Endothelial cell of umbilical vein (primary cell): ENCODE measurements at regions not wholly inside any gene's neighbourhood (a gene's known extent, or its start where the extent isn't known, plus 50 kb on each side); places are given as distances from the start of the nearest gene placed in this dataset.

Source experiments
- BruUV-seq: library from RNA; stranded (reverse); fragments of 400-500 nt; replicated peaks from 2 replicates; lab custom pipeline; 2021; lab: Mats Ljungman, UMichigan
- CTCF ChIA-PET: fragments of 300-600, 350-600 bp; sonication (Branson Sonifier 250); formaldehyde crosslinking; loops from one replicate; lab custom pipeline; 2021; ENCODE audit warnings: antibody characterized with exemption, inconsistent platforms; lab: Charles Lee
- POLR2A ChIA-PET: fragments of 300-600, 350-600 bp; sonication (Branson Sonifier 250); formaldehyde crosslinking; loops from one replicate; lab custom pipeline; 2021; ENCODE audit warnings: antibody characterized with exemption, inconsistent platforms; lab: Charles Lee
- DNase-seq: peaks from one replicate; pipeline ENCODE4 v3.0.0-alpha.2; 2011; ENCODE audit warnings: low read depth, low spot score
- FAIRE-seq: peaks from 2 replicates; lab custom pipeline; 2011; peaks lifted over from hg19 to GRCh38; lab: Jason Lieb, UNC
- H2AFZ ChIP-seq: 2 replicates; pipeline ENCODE4 v1.6.0; 2012; ENCODE audit warnings: low read depth, low read length, control low read depth, inconsistent platforms
- H3K27ac ChIP-seq: 2 replicates; pipeline ENCODE4 v1.5.1; 2011; ENCODE audit warnings: low read depth, mild to moderate bottlenecking, control low read depth, low read length, moderate library complexity; ENCODE audit not compliant: insufficient read depth
- H3K27me3 ChIP-seq, 2 experiments: 2 replicates each; pipeline versions ENCODE4 v1.6.0 to v1.6.1; 2011; ENCODE audit warnings: low read length in 2 of 2, mixed read lengths in 1 of 2; ENCODE audit not compliant: control insufficient read depth in 2 of 2, insufficient read depth in 2 of 2
- H3K36me3 ChIP-seq, 2 experiments: 2 replicates in 1 of 2; 3 replicates in 1 of 2; pipeline ENCODE4 v1.5.1; 2011; ENCODE audit warnings: low read length in 2 of 2, mild to moderate bottlenecking in 1 of 2, moderate library complexity in 1 of 2; ENCODE audit not compliant: control insufficient read depth in 2 of 2, insufficient read depth in 2 of 2; ENCODE audit errors: extremely low read depth in 1 of 2
- H3K4me1 ChIP-seq: 3 replicates; pipeline ENCODE4 v1.5.1; 2011; ENCODE audit warnings: mild to moderate bottlenecking, low read length; ENCODE audit not compliant: control insufficient read depth, insufficient read depth; ENCODE audit errors: extremely low read depth
- H3K4me2 ChIP-seq: 2 replicates; pipeline ENCODE4 v1.6.1; 2011; ENCODE audit warnings: low read length, control low read depth, mixed read lengths; ENCODE audit not compliant: insufficient read depth
- H3K4me3 ChIP-seq, 3 experiments: fragments of 200-600 bp in 1 of 3; sonication (generic), shearing (Covaris generic) in 1 of 3; replicated peaks in 1 of 3; 2 replicates each; pipeline ENCODE4 v1.5.1; 2011 to 2016; ENCODE audit warnings: control low read depth in 3 of 3, low read length in 3 of 3, mild to moderate bottlenecking in 2 of 3, inconsistent platforms in 1 of 3, low read depth in 1 of 3, moderate library complexity in 1 of 3; ENCODE audit not compliant: insufficient read depth in 1 of 3
- H3K79me2 ChIP-seq: 2 replicates; pipeline ENCODE4 v1.6.0; 2012; ENCODE audit warnings: low read length, inconsistent platforms; ENCODE audit not compliant: control insufficient read depth, insufficient read depth
- H3K9ac ChIP-seq: replicated peaks from 2 replicates; pipeline ENCODE3; 2011; ENCODE audit warnings: low read length, control low read depth; ENCODE audit not compliant: insufficient read depth; ENCODE audit errors: extremely low read depth
- H3K9me1 ChIP-seq: replicated peaks from 3 replicates; pipeline ENCODE4 v1.6.0; 2011; ENCODE audit warnings: mild to moderate bottlenecking, low read length; ENCODE audit not compliant: control insufficient read depth, insufficient read depth; ENCODE audit errors: extremely low read depth
- H3K9me3 ChIP-seq: replicated peaks from 2 replicates; pipeline ENCODE4 v1.5.1; 2012; ENCODE audit warnings: low read length, inconsistent platforms; ENCODE audit not compliant: control insufficient read depth, insufficient read depth
- H4K20me1 ChIP-seq: replicated peaks from 2 replicates; pipeline ENCODE3; 2011; ENCODE audit warnings: mild to moderate bottlenecking, low read length; ENCODE audit not compliant: control insufficient read depth, insufficient read depth; ENCODE audit errors: extremely low read depth
- EZH2 ChIP-seq: IDR thresholded peaks from 2 replicates; pipeline ENCODE4 v1.6.1; 2012; ENCODE audit warnings: borderline replicate concordance, low read depth, mild to moderate bottlenecking, moderate library complexity, low read length, inconsistent platforms; ENCODE audit not compliant: severe bottlenecking
- FOS ChIP-seq: IDR thresholded peaks from 2 replicates; pipeline ENCODE4 v1.6.1; 2011; ENCODE audit warnings: mild to moderate bottlenecking, low read length, moderate library complexity, borderline replicate concordance; ENCODE audit not compliant: insufficient read depth
- GATA2 ChIP-seq: IDR thresholded peaks from 2 replicates; pipeline ENCODE4 v1.7.0; 2011; ENCODE audit warnings: low read depth, mild to moderate bottlenecking, moderate library complexity, mixed read lengths, low read length; ENCODE audit not compliant: insufficient read length, insufficient read depth
- JUN ChIP-seq: IDR thresholded peaks from 2 replicates; pipeline ENCODE4 v1.6.1; 2011; ENCODE audit warnings: borderline replicate concordance, low read depth; ENCODE audit not compliant: insufficient read length, insufficient read depth
- MAX ChIP-seq: IDR thresholded peaks from 2 replicates; pipeline ENCODE4 v1.6.1; 2011; ENCODE audit not compliant: insufficient read depth, insufficient read length
- MYC ChIP-seq: IDR thresholded peaks from one replicate; pipeline ENCODE4 v1.6.1; 2011; ENCODE audit warnings: mild to moderate bottlenecking, low read depth, low read length
- POLR2A ChIP-seq: IDR thresholded peaks from 2 replicates; pipeline ENCODE4 v1.6.1; 2012; ENCODE audit warnings: low read depth, mild to moderate bottlenecking, control low read depth, low read length
- POLR2AphosphoS5 ChIP-seq: IDR thresholded peaks from 2 replicates; pipeline ENCODE4 v1.6.1; 2012; ENCODE audit warnings: low read depth, mild to moderate bottlenecking, control low read depth, low read length, moderate library complexity; ENCODE audit not compliant: insufficient read depth
- dilution Hi-C: fragments of 300-500 bp; cut with MboI; formaldehyde crosslinking; loops from one replicate; pipeline ENCODE4 v1.15.0; 2019; ENCODE audit warnings: low sequenced_read_pairs; ENCODE audit not compliant: extremely low pct_ligation_motif_present
- intact Hi-C: fragments of 100-400 bp; cut with micrococcal nuclease; formaldehyde crosslinking; loops from one replicate; pipeline ENCODE4 v1.10.0; 2022
- TF ChIP-seq, protein P1 (sequence below), 2 donors: IDR thresholded peaks; 1 replicate in 1 of 2; 2 replicates in 1 of 2; pipeline ENCODE4 v1.5.1; 2011; ENCODE audit warnings: low read length in 2 of 2, mild to moderate bottlenecking in 2 of 2, moderate library complexity in 2 of 2, control low read depth in 1 of 2, inconsistent platforms in 1 of 2, low read depth in 1 of 2; ENCODE audit not compliant: insufficient read depth in 1 of 2; ENCODE audit errors: extremely low read depth in 1 of 2

GRCh38 chr1:112798292-112798691 is 83.2 kb upstream of the PPM1J start:
- no peaks in the 10 kb centered on the region for H3K9me1 ChIP-seq
- no peaks in the 10 kb centered on the region for H3K4me1 ChIP-seq
- FAIRE-seq (no peak), DNase-seq (no peak)
- H3K9me3 ChIP-seq = no peaks in the 10 kb centered on the region
- ChIA-PET CTCF (interaction anchor here (0.7 to 13.5 kb wide), 6 partner anchors 15 to 275 kb away, joined by 3 to 441 read pairs (median 3); partner anchors contain the start of genes LRIG2 and PPM1J), POLR2A (no interaction called here)
- BruUV-seq = no TSS peak
- no peak overlapping the region for H3K27ac ChIP-seq
- no peaks in the 10 kb centered on the region for H3K27me3 ChIP-seq
- no peak overlapping the region for H3K4me2 ChIP-seq
- no peak overlapping the region for H2AFZ ChIP-seq
- H3K36me3 ChIP-seq = no peaks in the 10 kb centered on the region
- H3K4me3 ChIP-seq = no peak overlapping the region
- H3K9ac ChIP-seq = no peak overlapping the region
- no peak for TF ChIP-seq EZH2
- no peak for TF ChIP-seq GATA2
- TF ChIP-seq, protein P1, sequence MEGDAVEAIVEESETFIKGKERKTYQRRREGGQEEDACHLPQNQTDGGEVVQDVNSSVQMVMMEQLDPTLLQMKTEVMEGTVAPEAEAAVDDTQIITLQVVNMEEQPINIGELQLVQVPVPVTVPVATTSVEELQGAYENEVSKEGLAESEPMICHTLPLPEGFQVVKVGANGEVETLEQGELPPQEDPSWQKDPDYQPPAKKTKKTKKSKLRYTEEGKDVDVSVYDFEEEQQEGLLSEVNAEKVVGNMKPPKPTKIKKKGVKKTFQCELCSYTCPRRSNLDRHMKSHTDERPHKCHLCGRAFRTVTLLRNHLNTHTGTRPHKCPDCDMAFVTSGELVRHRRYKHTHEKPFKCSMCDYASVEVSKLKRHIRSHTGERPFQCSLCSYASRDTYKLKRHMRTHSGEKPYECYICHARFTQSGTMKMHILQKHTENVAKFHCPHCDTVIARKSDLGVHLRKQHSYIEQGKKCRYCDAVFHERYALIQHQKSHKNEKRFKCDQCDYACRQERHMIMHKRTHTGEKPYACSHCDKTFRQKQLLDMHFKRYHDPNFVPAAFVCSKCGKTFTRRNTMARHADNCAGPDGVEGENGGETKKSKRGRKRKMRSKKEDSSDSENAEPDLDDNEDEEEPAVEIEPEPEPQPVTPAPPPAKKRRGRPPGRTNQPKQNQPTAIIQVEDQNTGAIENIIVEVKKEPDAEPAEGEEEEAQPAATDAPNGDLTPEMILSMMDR (IDR thresholded peaks at IDR 0.05; ENCODE audit: extremely low read depth in 1 of 2, insufficient read depth in 1 of 2, low read depth in 1 of 2, low read length in 2 of 2) = no peak
- no peak for TF ChIP-seq POLR2AphosphoS5
- no peak for TF ChIP-seq POLR2A
- intact Hi-C loops (no loop called here), dilution Hi-C loops (loop anchor here (5.0 kb wide), 1 partner anchor 81 kb away; the partner anchor contains the start of gene PPM1J)
- no peaks in the 10 kb centered on the region for H3K79me2 ChIP-seq
- no peaks in the 10 kb centered on the region for H4K20me1 ChIP-seq

- CTCF ChIA-PET = interaction anchor here (0.7 to 13.5 kb wide), 5 partner anchors 8 to 276 kb away, joined by 3 to 441 read pairs (median 4); partner anchors contain the start of genes LRIG2 and PPM1J
- TF ChIP-seq POLR2A = no peak
- no peak for TF ChIP-seq JUN
- TF ChIP-seq GATA2 = no peak
- no peak for TF ChIP-seq FOS
- TF ChIP-seq MAX = no peak
- no peak for TF ChIP-seq MYC
- TF ChIP-seq, protein P1 (IDR thresholded peaks at IDR 0.05; ENCODE audit: extremely low read depth in 1 of 2, insufficient read depth in 1 of 2, low read depth in 1 of 2, low read length in 2 of 2) = no peak
- TF ChIP-seq EZH2 = no peak
- no peak for TF ChIP-seq POLR2AphosphoS5
- Histone ChIP-seq H4K20me1 (no peaks in the 10 kb centered on the region), H3K27me3 (no peaks in the 10 kb centered on the region), H3K9me3 (no peaks in the 10 kb centered on the region), H3K4me1 (no peaks in the 10 kb centered on the region), H2AFZ (no peak overlapping the region), H3K79me2 (no peaks in the 10 kb centered on the region), H3K9me1 (no peaks in the 10 kb centered on the region), H3K27ac (no peak overlapping the region), H3K4me3 (no peak overlapping the region), H3K36me3 (no peaks in the 10 kb centered on the region), H3K4me2 (no peak overlapping the region), H3K9ac (no peak overlapping the region)
- intact Hi-C loops = no loop called here
- dilution Hi-C loops = loop anchor here (5.0 kb wide), 1 partner anchor 80 kb away; the partner anchor contains the start of gene PPM1J
- no TSS peak for BruUV-seq
- POLR2A ChIA-PET = interaction anchor here (0.6 kb wide), 1 partner anchor 142 kb away, joined by 8 read pairs; no protein-coding TSS in a partner anchor
- no peak for DNase-seq
- no peak for FAIRE-seq
Measured at GRCh38 chr1:112797224-112797623, 82.1 kb upstream of the PPM1J start.
